ENCODE measurements at regions not wholly inside any gene's neighbourhood (a gene's known extent, or its start where the extent isn't known, plus 50 kb on each side); places are given as distances from the start of the nearest gene placed in this dataset.

DNA sequence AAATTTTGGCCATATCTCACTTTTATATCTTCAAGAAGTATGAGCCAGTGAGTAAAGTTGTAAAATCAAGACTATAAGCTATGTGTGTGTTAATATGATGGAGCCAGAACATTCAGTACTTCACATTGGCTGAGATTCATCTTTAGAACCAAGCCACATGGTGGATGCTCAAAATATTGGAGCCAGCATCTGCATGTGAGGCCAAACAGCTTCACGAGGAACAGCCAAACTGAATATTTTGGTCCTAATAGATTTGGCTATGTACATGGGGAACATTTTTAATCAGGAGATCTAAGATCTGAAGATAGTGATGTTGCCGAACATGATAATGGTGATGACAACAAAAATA, 1089.8 kb downstream of the TUSC7 start:
- H3K27me3 ChIP-seq (ENCODE audit: low read depth) = no peaks in the 10 kb centered on the region
- H3K4me1 ChIP-seq = no peaks in the 10 kb centered on the region
- H3K36me3 ChIP-seq = no peaks in the 10 kb centered on the region
- H3K9me3 ChIP-seq (replicated peaks) = no peaks in the 10 kb centered on the region
- TF ChIP-seq, protein P1, sequence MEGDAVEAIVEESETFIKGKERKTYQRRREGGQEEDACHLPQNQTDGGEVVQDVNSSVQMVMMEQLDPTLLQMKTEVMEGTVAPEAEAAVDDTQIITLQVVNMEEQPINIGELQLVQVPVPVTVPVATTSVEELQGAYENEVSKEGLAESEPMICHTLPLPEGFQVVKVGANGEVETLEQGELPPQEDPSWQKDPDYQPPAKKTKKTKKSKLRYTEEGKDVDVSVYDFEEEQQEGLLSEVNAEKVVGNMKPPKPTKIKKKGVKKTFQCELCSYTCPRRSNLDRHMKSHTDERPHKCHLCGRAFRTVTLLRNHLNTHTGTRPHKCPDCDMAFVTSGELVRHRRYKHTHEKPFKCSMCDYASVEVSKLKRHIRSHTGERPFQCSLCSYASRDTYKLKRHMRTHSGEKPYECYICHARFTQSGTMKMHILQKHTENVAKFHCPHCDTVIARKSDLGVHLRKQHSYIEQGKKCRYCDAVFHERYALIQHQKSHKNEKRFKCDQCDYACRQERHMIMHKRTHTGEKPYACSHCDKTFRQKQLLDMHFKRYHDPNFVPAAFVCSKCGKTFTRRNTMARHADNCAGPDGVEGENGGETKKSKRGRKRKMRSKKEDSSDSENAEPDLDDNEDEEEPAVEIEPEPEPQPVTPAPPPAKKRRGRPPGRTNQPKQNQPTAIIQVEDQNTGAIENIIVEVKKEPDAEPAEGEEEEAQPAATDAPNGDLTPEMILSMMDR (IDR thresholded peaks at IDR 0.05; ENCODE audit: borderline replicate concordance) = no peak
- intact Hi-C loops (cut with micrococcal nuclease) = no loop called here
- no peak overlapping the region for H3K27ac ChIP-seq (replicated peaks)
- H3K4me3 ChIP-seq = no peak overlapping the region
- DNase-seq = no peak

DNA sequence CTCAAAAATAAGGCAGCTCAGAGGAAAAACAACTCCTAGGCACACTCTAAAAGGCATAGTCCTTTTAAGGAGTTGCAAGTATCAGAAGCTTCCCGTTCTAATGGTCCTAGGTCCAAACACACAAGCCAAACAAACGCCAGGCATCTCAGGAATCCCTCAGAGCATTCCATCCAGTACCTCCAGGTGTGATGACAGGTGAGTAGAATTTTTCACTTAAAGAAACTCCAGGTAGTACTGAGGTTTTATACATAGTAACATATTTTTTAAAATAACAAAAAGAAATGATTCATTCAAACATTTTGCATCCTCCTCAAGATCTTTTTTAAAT, 1092.3 kb downstream of the TUSC7 start:
- Histone ChIP-seq H3K36me3 (no peaks in the 10 kb centered on the region), H3K9me3 (replicated peaks) (no peaks in the 10 kb centered on the region), H3K4me3 (no peak overlapping the region), H3K27ac (replicated peaks) (no peak overlapping the region), H3K4me1 (no peaks in the 10 kb centered on the region), H3K27me3 (ENCODE audit: low read depth) (no peaks in the 10 kb centered on the region)
- no peak for DNase-seq
- TF ChIP-seq, protein P1 (IDR thresholded peaks at IDR 0.05; ENCODE audit: borderline replicate concordance) = no peak
- intact Hi-C loops (cut with micrococcal nuclease) = no loop called here

DNA sequence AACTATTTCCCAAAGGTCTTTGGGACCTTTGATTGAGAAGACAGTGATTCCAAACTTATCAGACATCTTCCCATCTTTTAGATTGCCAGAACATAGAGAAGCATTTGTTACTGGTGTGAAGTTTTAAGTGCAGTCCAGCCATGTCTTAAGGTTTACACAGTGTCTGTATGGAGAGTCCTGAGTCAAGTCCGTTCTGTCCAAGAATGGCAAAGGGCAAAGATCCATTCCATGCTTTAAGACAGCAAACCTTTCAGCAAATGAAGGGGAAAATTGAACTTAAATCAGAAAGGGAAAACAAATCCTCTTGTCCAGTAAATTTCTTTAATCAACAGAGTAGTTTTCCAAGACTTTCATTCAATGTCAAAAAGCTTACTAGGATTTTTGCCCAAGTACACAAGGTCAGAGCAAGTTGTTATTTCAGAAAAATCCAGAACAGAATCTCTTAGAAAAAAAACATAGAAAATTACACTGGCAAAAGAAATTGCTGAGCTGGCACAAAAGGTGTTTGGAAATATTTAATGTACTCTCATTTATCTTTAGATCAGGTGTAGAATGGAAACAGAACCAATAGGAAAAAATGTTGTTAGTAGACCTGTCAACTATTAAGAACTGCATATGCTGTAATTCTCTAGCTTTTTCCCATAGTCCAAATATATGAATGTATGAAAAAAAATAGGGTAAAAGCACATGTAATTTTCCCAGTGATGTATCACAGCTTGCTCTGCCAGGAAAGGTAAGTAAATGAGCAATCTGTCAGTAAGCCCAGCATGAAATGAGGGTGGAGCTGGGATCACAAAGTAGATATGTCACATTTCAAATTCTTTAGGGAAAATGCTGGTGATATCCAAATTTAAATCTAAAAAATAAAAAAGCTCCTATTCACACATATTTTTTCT, 1099.9 kb downstream of the TUSC7 start:
- no peak overlapping the region for H3K4me3 ChIP-seq
- H3K36me3 ChIP-seq = no peaks in the 10 kb centered on the region
- H3K4me1 ChIP-seq = no peaks in the 10 kb centered on the region
- no peaks in the 10 kb centered on the region for H3K27me3 ChIP-seq (ENCODE audit: low read depth)
- H3K9me3 ChIP-seq (replicated peaks) = no peaks in the 10 kb centered on the region
- no peak overlapping the region for H3K27ac ChIP-seq (replicated peaks)
- no peak for DNase-seq
- TF ChIP-seq, protein P1 (IDR thresholded peaks at IDR 0.05; ENCODE audit: borderline replicate concordance) = no peak
- intact Hi-C loops (cut with micrococcal nuclease) = no loop called here

DNA sequence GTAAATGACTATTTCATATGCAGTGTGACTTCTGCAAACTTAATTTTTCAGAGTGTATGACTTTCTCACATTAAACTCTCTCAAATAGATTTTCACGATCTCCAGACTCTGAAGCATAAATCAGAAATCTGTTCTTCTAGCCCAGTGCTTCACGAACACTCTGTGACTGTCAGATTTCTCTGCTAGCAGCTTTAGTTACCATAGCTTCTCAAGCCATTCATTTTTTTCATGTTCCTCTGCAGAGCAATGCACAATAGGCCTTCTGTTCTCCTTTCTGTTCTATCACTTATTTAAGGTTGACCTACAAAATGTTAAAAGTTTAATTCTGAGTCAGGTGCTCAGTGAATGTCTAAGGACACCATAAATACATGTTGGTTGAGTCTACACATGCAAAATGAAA, 1102.2 kb downstream of the TUSC7 start:
- Histone ChIP-seq H3K27me3 (ENCODE audit: low read depth) (no peaks in the 10 kb centered on the region), H3K4me3 (no peak overlapping the region), H3K9me3 (replicated peaks) (no peaks in the 10 kb centered on the region), H3K4me1 (no peaks in the 10 kb centered on the region), H3K36me3 (no peaks in the 10 kb centered on the region), H3K27ac (replicated peaks) (no peak overlapping the region)
- intact Hi-C loops (cut with micrococcal nuclease) = no loop called here
- DNase-seq = no peak
- TF ChIP-seq, protein P1 (IDR thresholded peaks at IDR 0.05; ENCODE audit: borderline replicate concordance) = no peak

DNA sequence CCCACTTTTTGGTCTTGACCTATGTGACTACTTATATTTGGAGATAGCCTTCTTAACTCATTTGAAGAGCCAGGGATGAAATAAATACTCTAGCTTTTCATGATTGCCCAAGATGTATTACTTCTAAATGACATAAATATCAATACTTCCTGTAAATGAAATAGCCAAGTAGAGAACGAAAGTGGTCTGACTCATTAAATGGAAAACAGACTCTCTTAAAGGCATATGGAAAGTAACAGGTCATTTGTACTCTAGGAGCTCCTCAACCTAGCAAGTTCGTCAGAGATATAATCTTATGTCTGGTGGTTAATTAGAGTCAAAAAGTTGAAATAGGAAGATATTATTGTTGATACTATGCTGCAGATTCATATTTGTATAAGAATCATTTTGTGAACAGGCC, 1105.4 kb downstream of the TUSC7 start:
- Histone ChIP-seq H3K9me3 (replicated peaks) (no peaks in the 10 kb centered on the region), H3K4me3 (no peak overlapping the region), H3K36me3 (no peaks in the 10 kb centered on the region), H3K27ac (replicated peaks) (no peak overlapping the region), H3K4me1 (no peaks in the 10 kb centered on the region), H3K27me3 (ENCODE audit: low read depth) (no peaks in the 10 kb centered on the region)
- intact Hi-C loops (cut with micrococcal nuclease) = no loop called here
- no peak for DNase-seq
- TF ChIP-seq, protein P1 (IDR thresholded peaks at IDR 0.05; ENCODE audit: borderline replicate concordance) = no peak
